HFF-Myc (cell line): ENCODE measurements at regions not wholly inside any gene's neighbourhood (a gene's known extent, or its start where the extent isn't known, plus 50 kb on each side); places are given as distances from the start of the nearest gene placed in this dataset.

Experiments
- DNase-seq: peaks from one replicate; pipeline ENCODE4 v3.0.0-alpha.2; 2011; ENCODE audit warnings: low read depth; ENCODE audit errors: extremely low read depth
- H3K4me3 ChIP-seq: replicated peaks from 2 replicates; pipeline ENCODE4 v1.5.1; 2011; ENCODE audit warnings: low read depth, mild to moderate bottlenecking, control low read depth, low read length
- TF ChIP-seq, protein P1 (sequence below): IDR thresholded peaks from 2 replicates; pipeline ENCODE4 v1.5.1; 2012; ENCODE audit warnings: mild to moderate bottlenecking, low read depth, low read length, control low read depth; ENCODE audit errors: missing control alignments

DNA sequence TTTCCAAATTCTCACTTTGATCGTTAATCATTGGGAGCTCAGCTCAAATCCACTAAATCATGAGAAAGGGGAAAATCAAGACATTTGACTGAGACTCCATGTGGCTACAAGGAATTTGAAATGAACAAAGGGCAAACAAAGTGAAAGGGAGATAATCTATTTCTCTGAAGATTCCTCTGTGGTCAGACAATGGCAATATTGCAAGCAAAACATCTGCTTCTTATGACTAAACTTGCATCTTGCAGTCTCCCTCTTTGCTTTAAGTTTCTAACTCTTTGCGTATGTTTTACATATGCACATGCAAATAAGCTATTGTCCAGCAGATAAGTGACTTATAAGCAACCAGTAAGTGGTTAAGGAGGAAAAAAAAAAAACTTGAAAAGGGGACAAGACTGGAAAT is 299.1 kb upstream of the NXPH2 start:
- TF ChIP-seq, protein P1, sequence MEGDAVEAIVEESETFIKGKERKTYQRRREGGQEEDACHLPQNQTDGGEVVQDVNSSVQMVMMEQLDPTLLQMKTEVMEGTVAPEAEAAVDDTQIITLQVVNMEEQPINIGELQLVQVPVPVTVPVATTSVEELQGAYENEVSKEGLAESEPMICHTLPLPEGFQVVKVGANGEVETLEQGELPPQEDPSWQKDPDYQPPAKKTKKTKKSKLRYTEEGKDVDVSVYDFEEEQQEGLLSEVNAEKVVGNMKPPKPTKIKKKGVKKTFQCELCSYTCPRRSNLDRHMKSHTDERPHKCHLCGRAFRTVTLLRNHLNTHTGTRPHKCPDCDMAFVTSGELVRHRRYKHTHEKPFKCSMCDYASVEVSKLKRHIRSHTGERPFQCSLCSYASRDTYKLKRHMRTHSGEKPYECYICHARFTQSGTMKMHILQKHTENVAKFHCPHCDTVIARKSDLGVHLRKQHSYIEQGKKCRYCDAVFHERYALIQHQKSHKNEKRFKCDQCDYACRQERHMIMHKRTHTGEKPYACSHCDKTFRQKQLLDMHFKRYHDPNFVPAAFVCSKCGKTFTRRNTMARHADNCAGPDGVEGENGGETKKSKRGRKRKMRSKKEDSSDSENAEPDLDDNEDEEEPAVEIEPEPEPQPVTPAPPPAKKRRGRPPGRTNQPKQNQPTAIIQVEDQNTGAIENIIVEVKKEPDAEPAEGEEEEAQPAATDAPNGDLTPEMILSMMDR = no peak
- no peak overlapping the region for H3K4me3 ChIP-seq
- no peak for DNase-seq

DNA sequence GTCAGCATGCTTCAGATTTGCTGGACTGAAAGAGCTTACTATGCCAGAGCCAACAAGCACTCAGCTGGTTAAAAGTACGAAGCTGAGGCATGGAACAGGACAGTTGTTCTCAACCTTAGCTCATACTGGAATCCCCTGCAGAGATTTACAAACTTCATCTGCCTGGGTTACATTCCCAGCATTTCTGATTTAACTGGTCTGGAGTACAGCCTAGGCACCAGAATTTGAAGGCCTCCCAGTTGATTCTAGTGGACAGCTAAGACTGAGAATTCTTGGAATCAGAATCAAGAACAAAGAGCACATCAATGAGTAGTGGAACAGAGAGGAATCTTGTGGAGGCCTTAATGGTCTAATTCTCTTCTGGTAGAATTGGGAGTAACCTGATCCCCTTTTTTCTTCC is 298.2 kb upstream of the NXPH2 start:
- no peak for DNase-seq
- no peak overlapping the region for H3K4me3 ChIP-seq
- TF ChIP-seq, protein P1 = no peak

DNA sequence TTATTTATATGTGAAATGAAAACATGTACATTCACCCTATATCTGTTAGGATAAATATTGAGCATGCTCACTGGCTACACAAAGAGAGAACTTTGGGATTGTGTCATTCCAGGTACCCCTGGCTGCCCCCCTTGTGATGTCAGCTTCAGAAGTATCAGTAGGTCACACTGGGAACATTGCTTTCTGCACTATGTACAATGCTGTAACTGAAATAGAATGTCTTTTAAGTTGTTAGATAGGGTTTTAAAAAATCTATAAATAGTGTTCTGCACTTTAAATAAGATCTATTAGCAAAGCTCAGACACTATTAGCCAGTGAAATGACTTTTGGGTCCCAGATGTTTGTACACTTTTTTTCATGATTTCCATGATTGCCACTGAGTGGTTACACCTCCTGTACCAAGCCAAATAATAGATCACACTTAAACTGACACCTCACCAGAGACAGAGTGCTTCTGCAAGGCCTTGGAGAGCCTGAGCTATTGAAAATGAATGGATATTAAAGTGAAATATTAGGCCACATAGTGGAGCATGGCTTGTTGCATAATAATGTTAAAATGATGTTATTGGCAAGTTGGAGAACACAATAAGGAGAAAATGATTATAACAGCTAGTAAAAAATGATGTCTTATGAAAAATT is 297.0 kb upstream of the NXPH2 start:
- no peak overlapping the region for H3K4me3 ChIP-seq
- TF ChIP-seq, protein P1 = no peak
- no peak for DNase-seq

DNA sequence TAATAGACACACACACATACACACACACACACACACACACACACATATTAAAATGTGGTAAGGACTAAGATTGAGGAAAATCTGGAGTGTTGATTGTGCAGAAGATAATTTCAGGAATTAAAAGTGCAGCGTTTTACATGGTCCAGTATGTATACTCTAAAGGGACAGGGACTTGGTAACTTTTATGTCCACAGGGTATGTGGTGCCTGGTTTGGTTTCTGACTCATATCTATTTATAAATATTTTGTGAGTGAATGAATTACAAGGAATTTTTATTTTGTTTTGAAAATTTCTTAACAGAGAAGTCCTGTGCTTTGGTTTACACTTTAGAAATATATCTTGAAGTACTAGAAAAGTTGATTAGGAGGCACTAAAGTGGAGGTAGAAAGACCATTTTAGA is 287.7 kb upstream of the NXPH2 start:
- TF ChIP-seq, protein P1 = no peak
- no peak overlapping the region for H3K4me3 ChIP-seq
- DNase-seq = no peak

DNA sequence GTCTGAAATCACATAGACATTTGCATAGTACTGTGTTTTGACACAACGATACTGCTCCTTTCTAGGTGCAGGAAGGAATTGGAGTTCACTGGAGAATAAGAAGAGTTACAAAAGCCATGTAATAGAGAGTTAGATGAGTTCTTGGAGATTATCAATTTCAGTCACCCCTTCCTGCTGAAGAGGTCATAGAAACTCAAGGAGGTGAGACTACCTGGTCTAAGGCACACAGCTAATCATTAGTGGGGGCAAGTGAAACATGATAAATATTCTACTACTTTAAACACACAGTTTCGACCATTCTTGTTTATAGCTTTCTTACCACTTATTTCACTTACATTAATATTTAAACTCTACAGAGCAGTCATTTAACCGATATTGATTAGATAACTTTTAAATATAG is 286.9 kb upstream of the NXPH2 start:
- no peak overlapping the region for H3K4me3 ChIP-seq
- no peak for DNase-seq
- TF ChIP-seq, protein P1 = no peak

DNA sequence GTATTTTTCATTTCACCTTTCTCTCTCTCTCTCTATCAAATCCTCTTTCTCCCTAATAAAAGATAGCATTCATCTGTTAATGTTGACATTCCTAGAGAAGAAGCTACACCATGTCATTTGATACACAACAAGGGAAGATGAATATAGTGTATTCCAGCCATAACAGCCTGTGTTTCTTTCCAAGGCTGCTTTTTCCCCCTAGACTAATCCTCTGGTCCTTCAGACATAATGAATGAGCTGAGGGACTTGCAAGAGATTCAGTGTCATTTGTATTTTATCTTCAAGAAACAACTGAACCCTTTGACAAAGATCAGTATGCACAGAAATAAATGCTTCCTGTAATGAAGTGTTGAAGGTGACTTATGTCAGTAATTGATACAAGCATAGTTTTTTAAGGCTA is 284.0 kb upstream of the NXPH2 start:
- TF ChIP-seq, protein P1 = no peak
- H3K4me3 ChIP-seq = no peak overlapping the region
- DNase-seq = no peak

DNA sequence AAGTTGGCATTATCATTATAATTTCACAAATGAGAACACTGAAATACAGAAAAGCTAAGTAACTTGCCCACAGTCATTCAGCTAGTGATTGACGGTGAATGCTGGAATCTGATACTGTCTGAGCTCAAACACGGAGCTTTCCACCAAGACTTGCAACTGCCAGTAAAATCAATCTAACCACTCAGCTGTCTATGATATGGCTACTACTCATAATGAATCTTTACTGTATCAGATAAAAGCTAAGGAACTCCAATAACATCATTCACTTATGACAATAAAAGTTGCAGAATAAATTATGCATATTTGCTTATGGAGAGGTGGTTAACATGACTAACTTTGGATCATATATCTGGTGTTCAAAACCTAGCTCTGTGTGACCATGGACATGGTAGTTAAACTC is 279.4 kb upstream of the NXPH2 start:
- H3K4me3 ChIP-seq = no peak overlapping the region
- TF ChIP-seq, protein P1 = no peak
- DNase-seq = no peak
